ENCODE measurements at regions not wholly inside any gene's neighbourhood (a gene's known extent, or its start where the extent isn't known, plus 50 kb on each side); places are given as distances from the start of the nearest gene placed in this dataset.

- no peak for TF ChIP-seq CTCF (IDR thresholded peaks at IDR 0.05; ENCODE audit: low read depth, low read length, missing input control)
- no peak for TF ChIP-seq MAX (IDR thresholded peaks at IDR 0.05)
- TF ChIP-seq SP1 (IDR thresholded peaks at IDR 0.05) = no peak
- TF ChIP-seq EGR1 (IDR thresholded peaks at IDR 0.05; ENCODE audit: low read depth in 2 of 2) = no peak
- no peak for TF ChIP-seq TAF1 (conservative IDR thresholded peaks at IDR 0.05)
- no peak for TF ChIP-seq ATF3 (IDR thresholded peaks at IDR 0.05)
- TF ChIP-seq YY1 (IDR thresholded peaks at IDR 0.05) = no peak
- no peak for TF ChIP-seq HNF4A (conservative IDR thresholded peaks at IDR 0.05)
- no peak for TF ChIP-seq RAD21 (IDR thresholded peaks at IDR 0.05)
- no peak for TF ChIP-seq REST (IDR thresholded peaks at IDR 0.05)
Measured at GRCh38 chr4:13219971-13220370, 264.2 kb downstream of the RAB28 start.
